Gastroesophageal sphincter (tissue), 4 donors: ENCODE measurements at regions not wholly inside any gene's neighbourhood (a gene's known extent, or its start where the extent isn't known, plus 50 kb on each side); places are given as distances from the start of the nearest gene placed in this dataset.
"Not testable (repeated sequence)": the region's sequence is repeated elsewhere in the genome, so short reads cannot be mapped to it uniquely, and the experiment has no call there.

ENCODE experiments used
- ATAC-seq: fragments of 150-250 bp; one replicate; pipeline ENCODE4 v1.9.1; 2016; ENCODE audit warnings: mild to moderate bottlenecking, moderate library complexity
- H3K27ac ChIP-seq, 4 donors: fragments of 200-600 bp; sonication (generic) in 3 of 4; 1 replicate in 3 of 4; 2 replicates in 1 of 4; pipeline ENCODE4 v1.5.1; 2016 to 2019
- H3K27me3 ChIP-seq: fragments of 200-600 bp; sonication (generic); one replicate; pipeline ENCODE4 v1.5.1; 2019
- H3K36me3 ChIP-seq, 2 donors: fragments of 200-600 bp; sonication (generic); one replicate each; pipeline ENCODE4 v1.5.1; 2019; ENCODE audit warnings: control low read depth in 1 of 2
- H3K4me1 ChIP-seq, 3 donors: fragments of 200-600 bp; sonication (generic); 1 replicate in 2 of 3; 2 replicates in 1 of 3; pipeline ENCODE4 v1.5.1; 2016 to 2019; ENCODE audit warnings: control low read depth in 2 of 3
- H3K4me3 ChIP-seq, 2 donors: fragments of 200-600 bp; sonication (generic); one replicate each; pipeline ENCODE4 v1.5.1; 2019; ENCODE audit warnings: mild to moderate bottlenecking in 1 of 2, moderate library complexity in 1 of 2
- H3K9me3 ChIP-seq, 3 donors: fragments of 200-600 bp; sonication (generic); one replicate each; pipeline ENCODE4 v1.5.1; 2017 to 2019; ENCODE audit warnings: control low read depth in 2 of 3
- CTCF ChIP-seq, 4 experiments: fragments of 200-600 bp in 2 of 4; fragments of 450-650 bp in 2 of 4; sonication (generic) in 1 of 4; IDR thresholded peaks; one replicate each; pipeline ENCODE4 v1.5.1; 2017 to 2019; ENCODE audit warnings: antibody characterized with exemption in 4 of 4, mild to moderate bottlenecking in 2 of 4, moderate library complexity in 2 of 4
- EP300 ChIP-seq: sonication (generic); formaldehyde crosslinking; IDR thresholded peaks from one replicate; pipeline ENCODE4 v1.6.1; 2017; ENCODE audit warnings: antibody characterized with exemption, mild to moderate bottlenecking
- POLR2A ChIP-seq, 2 donors: fragments of 450-650 bp; IDR thresholded peaks; one replicate each; pipeline ENCODE4 v1.6.1; 2017; ENCODE audit warnings: antibody characterized with exemption in 2 of 2, mild to moderate bottlenecking in 2 of 2, moderate library complexity in 1 of 2
- POLR2AphosphoS5 ChIP-seq: sonication (generic); formaldehyde crosslinking; IDR thresholded peaks from one replicate; pipeline ENCODE4 v1.6.1; 2017; ENCODE audit warnings: antibody characterized with exemption
- WGBS, 2 donors: methylation state at CpG; one replicate each; pipeline ENCODE4 v1.1.5; 2018; ENCODE audit warnings: low coverage in 1 of 2; 5-methylcytosine and 5-hydroxymethylcytosine counted together

DNA sequence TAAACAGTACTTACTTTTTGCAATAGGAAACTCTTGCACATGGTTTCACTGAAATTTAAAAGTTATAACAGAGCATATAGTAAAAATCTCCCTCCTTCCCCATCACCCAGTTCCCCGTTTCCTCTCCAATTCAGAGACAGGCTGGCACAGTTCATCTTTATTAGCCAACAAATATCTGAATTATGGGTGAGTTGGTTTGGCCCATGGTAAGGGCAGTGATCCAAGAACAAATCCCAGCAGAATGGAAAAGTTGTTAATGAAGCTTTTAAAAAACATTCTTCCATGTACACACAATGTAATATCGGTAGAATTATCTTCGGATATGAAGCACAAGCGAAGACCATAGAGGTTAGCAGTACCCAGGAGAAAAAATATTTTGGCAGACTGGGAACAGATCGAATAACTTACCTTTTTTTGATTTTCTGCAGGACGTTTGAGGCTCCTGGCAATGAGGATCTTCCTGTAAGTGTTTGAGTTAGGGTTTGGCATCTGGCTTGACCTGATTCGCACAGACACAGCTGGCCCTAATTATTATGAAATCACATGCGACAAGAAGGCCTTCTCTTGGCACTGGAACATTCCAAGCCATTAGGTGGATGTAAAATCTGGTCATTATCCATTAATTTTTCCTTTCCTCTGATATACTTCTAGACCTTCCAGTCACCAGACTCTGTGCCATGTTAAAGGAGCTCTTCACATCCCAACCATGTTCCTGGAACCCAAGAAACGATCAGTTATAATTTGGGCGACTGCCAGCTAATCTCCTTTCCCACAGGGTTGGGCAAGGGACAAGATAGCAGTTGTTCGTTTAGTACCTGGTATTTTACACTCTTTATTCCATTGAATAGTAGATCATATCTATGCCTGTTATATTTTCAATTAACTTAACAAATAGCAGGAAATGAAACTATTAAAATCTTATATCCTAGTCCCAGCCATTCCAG is 139.4 kb upstream of the TSC22D1 start:
- no peak overlapping the region for H3K4me3 ChIP-seq
- TF ChIP-seq POLR2AphosphoS5 = no peak
- no peak for TF ChIP-seq POLR2A (IDR thresholded peaks at IDR 0.05)
- TF ChIP-seq CTCF (IDR thresholded peaks at IDR 0.05) = no peak
- TF ChIP-seq EP300 = no peak
- 51 to 63% methylated on average over 11 of the region's 11 CpGs for WGBS, 2 donors
- H3K9me3 ChIP-seq = no peaks in the 10 kb centered on the region
- peaks cover 0 to 35% (median 4%) of the 10 kb centered on the region in 3 donors for H3K4me1 ChIP-seq
- ATAC-seq = no peak
- no peaks in the 10 kb centered on the region for H3K36me3 ChIP-seq
- H3K27ac ChIP-seq = no peak overlapping the region
- no peaks in the 10 kb centered on the region for H3K27me3 ChIP-seq

DNA sequence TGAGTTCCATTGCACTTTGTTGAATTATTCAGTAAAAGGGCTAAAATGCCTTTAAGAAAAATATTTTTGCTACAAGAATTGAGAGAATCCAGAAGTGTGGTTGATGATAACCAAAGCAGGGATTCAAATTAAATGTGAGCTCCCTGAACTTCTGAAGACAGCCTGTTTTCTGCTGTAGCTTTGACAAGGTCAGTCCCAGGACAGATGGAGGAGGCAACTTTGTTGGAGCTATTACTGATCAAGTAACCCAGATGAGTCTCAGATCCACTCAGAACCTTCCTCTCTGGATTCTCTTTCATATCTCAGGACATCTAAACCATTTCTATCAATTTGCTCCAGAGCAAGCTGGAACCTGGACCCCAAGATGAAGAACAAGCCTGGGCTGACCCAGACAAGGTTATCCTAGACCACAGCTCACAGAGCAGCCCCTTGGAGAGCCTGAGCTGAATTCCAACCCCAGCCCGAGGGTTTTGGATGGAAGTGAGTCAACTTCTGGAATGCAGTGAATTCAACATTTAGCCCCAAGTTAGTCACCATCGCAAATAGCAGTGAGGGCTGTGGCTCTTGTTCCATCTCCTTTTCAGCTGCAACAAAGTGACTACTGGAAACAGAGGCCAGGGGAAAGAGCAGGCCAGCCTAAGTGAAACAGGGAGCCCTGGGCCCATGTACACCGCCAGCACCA is 137.8 kb upstream of the TSC22D1 start:
- Histone ChIP-seq H3K9me3 (no peaks in the 10 kb centered on the region), H3K27me3 (no peaks in the 10 kb centered on the region), H3K4me1 (peaks cover 0 to 25% (median 4%) of the 10 kb centered on the region in 3 donors), H3K36me3 (no peaks in the 10 kb centered on the region), H3K27ac (peak overlapping the region in 1 of 4 donors; percentile 11), H3K4me3 (no peak overlapping the region)
- 44 to 100% methylated on average over 1 to 3 of the region's 3 CpGs for WGBS, 2 donors
- ATAC-seq = no peak
- no peak for TF ChIP-seq POLR2A (IDR thresholded peaks at IDR 0.05)
- TF ChIP-seq POLR2AphosphoS5 = no peak
- TF ChIP-seq CTCF (IDR thresholded peaks at IDR 0.05) = no peak
- TF ChIP-seq EP300 = no peak

- Histone ChIP-seq H3K9me3 (no peaks in the 10 kb centered on the region), H3K27ac (no peak overlapping the region), H3K36me3 (no peaks in the 10 kb centered on the region), H3K4me1 (peaks cover 0 to 25% (median 4%) of the 10 kb centered on the region in 3 donors), H3K27me3 (no peaks in the 10 kb centered on the region), H3K4me3 (no peak overlapping the region)
- 83 to 100% methylated on average over 1 of the region's 1 CpG for WGBS, 2 donors
- ATAC-seq = no peak
- TF ChIP-seq POLR2AphosphoS5 (no peak), POLR2A (IDR thresholded peaks at IDR 0.05) (no peak), CTCF (IDR thresholded peaks at IDR 0.05) (no peak), EP300 (no peak)
Measured at GRCh38 chr13:44711706-44712105, 135.6 kb upstream of the TSC22D1 start.

DNA sequence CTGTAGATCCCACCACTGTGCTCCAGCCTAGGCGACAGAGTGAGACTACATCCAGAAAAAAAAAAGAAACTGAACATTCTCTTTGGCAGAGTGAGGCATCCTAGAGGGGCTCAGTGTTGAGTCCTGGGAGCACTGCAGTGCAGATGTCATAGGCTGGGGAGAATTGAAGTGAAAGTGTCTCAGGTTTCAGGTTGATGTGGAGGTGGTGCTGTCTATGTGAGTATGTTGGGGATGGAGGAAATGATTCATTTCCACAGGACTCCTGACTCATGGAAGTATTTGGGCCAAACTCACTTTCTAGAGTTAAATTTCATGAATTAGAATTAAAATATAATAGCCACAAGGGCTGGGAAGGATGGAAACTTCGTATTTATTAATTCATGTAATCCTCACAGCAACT is 134.4 kb upstream of the TSC22D1 start:
- no peaks in the 10 kb centered on the region for H3K9me3 ChIP-seq
- 18 to 50% methylated on average over 1 of the region's 2 CpGs for WGBS, 2 donors
- no peak overlapping the region for H3K4me3 ChIP-seq
- no peaks in the 10 kb centered on the region for H3K27me3 ChIP-seq
- TF ChIP-seq POLR2AphosphoS5 (no peak), POLR2A (IDR thresholded peaks at IDR 0.05) (no peak), EP300 (no peak), CTCF (IDR thresholded peaks at IDR 0.05) (no peak)
- no peak for ATAC-seq
- no peak overlapping the region for H3K27ac ChIP-seq
- peaks cover 0 to 22% (median 4%) of the 10 kb centered on the region in 3 donors for H3K4me1 ChIP-seq
- H3K36me3 ChIP-seq = no peaks in the 10 kb centered on the region

GRCh38 chr13:44704811-44705210 is 128.7 kb upstream of the TSC22D1 start:
- not testable (repeated sequence) for H3K27me3 ChIP-seq, H3K4me3 ChIP-seq, H3K27ac ChIP-seq, ATAC-seq, H3K4me1 ChIP-seq, H3K36me3 ChIP-seq, H3K9me3 ChIP-seq
- WGBS, 2 donors = 82 to 86% methylated on average over 3 of the region's 3 CpGs
